Breast epithelium (tissue), 4 donors: ENCODE measurements at regions not wholly inside any gene's neighbourhood (a gene's known extent, or its start where the extent isn't known, plus 50 kb on each side); places are given as distances from the start of the nearest gene placed in this dataset.

Experiments
- DNase-seq, 2 donors: peaks; one replicate each; pipeline ENCODE4 v3.0.0-alpha.2; 2019; ENCODE audit warnings: low spot score in 2 of 2
- H3K27ac ChIP-seq, 2 donors: fragments of 200-600 bp; sonication (generic) in 1 of 2; one replicate each; pipeline ENCODE4 v1.5.1; 2016 to 2019; ENCODE audit warnings: mild to moderate bottlenecking in 1 of 2
- H3K27me3 ChIP-seq, 2 donors: fragments of 200-600 bp; sonication (generic) in 1 of 2; one replicate each; pipeline versions ENCODE4 v1.5.1 to v1.6.0; 2017 to 2019; ENCODE audit warnings: control low read depth in 1 of 2, mild to moderate bottlenecking in 1 of 2
- H3K36me3 ChIP-seq: fragments of 200-600 bp; one replicate; pipeline ENCODE4 v1.5.1; 2019
- H3K4me1 ChIP-seq, 2 donors: fragments of 200-600 bp; sonication (generic); one replicate each; pipeline ENCODE4 v1.5.1; 2016 to 2019; ENCODE audit warnings: control low read depth in 1 of 2
- H3K4me3 ChIP-seq, 3 donors: fragments of 200-600 bp; sonication (generic); 1 replicate in 2 of 3; 2 replicates in 1 of 3; pipeline ENCODE4 v1.5.1; 2016 to 2019; ENCODE audit warnings: mild to moderate bottlenecking in 3 of 3, moderate library complexity in 2 of 3
- H3K9me3 ChIP-seq, 2 donors: fragments of 200-600 bp; sonication (generic) in 1 of 2; one replicate each; pipeline ENCODE4 v1.5.1; 2016 to 2019; ENCODE audit warnings: control low read depth in 1 of 2
- POLR2A ChIP-seq: fragments of 450-650 bp; IDR thresholded peaks from one replicate; pipeline ENCODE4 v1.6.1; 2016; ENCODE audit warnings: antibody characterized with exemption, mild to moderate bottlenecking, moderate library complexity
- POLR2AphosphoS5 ChIP-seq, 3 donors: sonication (generic); formaldehyde crosslinking; IDR thresholded peaks; one replicate each; pipeline ENCODE4 v1.6.1; 2017; ENCODE audit warnings: antibody characterized with exemption in 3 of 3
- intact Hi-C: fragments of 100-400 bp; cut with DNase I; formaldehyde crosslinking; loops from one replicate; pipeline ENCODE4 v1.15.1; 2023; ENCODE audit warnings: low total_unique reads
- TF ChIP-seq, protein P1 (sequence below), 3 donors: fragments of 450-650 bp; IDR thresholded peaks; one replicate each; pipeline ENCODE4 v1.5.1; 2016 to 2017; ENCODE audit warnings: antibody characterized with exemption in 3 of 3, mild to moderate bottlenecking in 3 of 3, moderate library complexity in 3 of 3

DNA sequence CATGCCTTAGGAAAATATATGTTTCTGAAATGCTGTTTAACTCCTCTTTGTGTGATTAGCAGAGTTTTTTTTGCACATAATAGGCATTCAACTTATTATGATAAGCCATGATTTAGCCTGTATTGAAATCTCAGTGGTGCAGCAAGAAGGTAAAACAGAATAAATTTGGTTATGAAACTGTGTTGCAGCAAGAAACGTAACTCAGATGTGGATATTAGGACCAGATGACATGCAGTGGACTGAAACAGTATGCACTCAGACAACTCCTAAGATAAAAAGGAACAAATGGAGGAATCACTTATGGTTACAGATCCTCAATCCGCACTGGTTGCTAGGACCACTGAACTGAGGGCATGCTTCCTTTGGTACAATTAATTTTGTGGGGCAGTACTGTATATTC lies 254.2 kb upstream of the HSF2 start:
- Histone ChIP-seq H3K27me3 (no peaks in the 10 kb centered on the region), H3K4me3 (no peak overlapping the region), H3K27ac (no peak overlapping the region), H3K4me1 (no peaks in the 10 kb centered on the region), H3K9me3 (no peaks in the 10 kb centered on the region), H3K36me3 (no peaks in the 10 kb centered on the region)
- TF ChIP-seq, protein P1, sequence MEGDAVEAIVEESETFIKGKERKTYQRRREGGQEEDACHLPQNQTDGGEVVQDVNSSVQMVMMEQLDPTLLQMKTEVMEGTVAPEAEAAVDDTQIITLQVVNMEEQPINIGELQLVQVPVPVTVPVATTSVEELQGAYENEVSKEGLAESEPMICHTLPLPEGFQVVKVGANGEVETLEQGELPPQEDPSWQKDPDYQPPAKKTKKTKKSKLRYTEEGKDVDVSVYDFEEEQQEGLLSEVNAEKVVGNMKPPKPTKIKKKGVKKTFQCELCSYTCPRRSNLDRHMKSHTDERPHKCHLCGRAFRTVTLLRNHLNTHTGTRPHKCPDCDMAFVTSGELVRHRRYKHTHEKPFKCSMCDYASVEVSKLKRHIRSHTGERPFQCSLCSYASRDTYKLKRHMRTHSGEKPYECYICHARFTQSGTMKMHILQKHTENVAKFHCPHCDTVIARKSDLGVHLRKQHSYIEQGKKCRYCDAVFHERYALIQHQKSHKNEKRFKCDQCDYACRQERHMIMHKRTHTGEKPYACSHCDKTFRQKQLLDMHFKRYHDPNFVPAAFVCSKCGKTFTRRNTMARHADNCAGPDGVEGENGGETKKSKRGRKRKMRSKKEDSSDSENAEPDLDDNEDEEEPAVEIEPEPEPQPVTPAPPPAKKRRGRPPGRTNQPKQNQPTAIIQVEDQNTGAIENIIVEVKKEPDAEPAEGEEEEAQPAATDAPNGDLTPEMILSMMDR (IDR thresholded peaks at IDR 0.05): no peak
- TF ChIP-seq POLR2AphosphoS5 (IDR thresholded peaks at IDR 0.05) (no peak), POLR2A (no peak)
- DNase-seq: no peak
- intact Hi-C loops: no loop called here

DNA sequence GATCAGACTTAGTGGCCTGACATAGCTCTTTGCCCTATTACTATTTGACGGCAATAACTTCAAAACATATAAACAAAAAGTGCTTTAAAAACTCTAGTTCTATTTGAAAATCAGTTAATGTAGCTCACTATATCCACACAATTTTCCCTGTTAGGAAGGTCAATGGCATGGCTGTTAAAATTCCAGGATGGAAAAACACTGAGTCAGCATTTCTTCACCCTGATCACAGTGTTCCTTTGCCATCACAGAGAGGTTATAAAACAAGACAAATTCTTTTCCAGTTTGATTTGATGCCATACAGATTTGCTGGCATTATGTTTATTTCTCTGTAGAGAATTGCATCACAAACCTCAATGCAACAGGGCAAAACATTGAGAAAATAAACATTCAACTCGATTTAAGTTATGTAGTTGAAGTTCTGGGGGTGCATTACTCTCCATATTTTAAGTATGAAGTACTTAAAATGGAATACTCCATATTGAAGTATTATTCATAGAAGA lies 253.7 kb upstream of the HSF2 start:
- intact Hi-C loops: no loop called here

DNA sequence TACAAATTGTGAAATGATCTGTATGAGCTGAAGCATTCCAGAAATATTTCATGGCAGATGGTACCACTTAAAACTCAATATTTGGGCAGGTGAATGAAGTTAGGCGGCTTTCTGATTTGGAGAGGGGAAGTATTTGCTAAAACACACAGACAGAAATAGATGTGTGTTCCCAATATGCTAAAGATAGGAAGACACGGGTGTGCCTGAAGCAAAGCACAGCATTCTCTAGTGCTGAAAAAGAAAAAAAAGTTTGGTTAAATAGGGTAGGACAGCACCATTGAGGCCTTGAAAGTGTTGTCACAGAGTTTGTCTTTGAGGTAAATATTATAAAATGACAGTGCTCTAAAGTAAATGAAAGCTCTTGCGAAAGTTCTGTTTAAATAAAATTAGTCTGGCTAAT lies 252.2 kb upstream of the HSF2 start:
- Histone ChIP-seq H3K36me3 (no peaks in the 10 kb centered on the region), H3K4me3 (no peak overlapping the region), H3K9me3 (no peaks in the 10 kb centered on the region), H3K4me1 (no peaks in the 10 kb centered on the region), H3K27me3 (no peaks in the 10 kb centered on the region), H3K27ac (no peak overlapping the region)
- TF ChIP-seq POLR2A (no peak), POLR2AphosphoS5 (IDR thresholded peaks at IDR 0.05) (no peak)
- TF ChIP-seq, protein P1 (IDR thresholded peaks at IDR 0.05): no peak
- intact Hi-C loops: no loop called here
- no peak for DNase-seq

More for the DNA sequence above, 253.7 kb upstream of the HSF2 start:
- Histone ChIP-seq H3K9me3 (no peaks in the 10 kb centered on the region), H3K36me3 (no peaks in the 10 kb centered on the region), H3K27me3 (no peaks in the 10 kb centered on the region), H3K27ac (no peak overlapping the region), H3K4me1 (no peaks in the 10 kb centered on the region), H3K4me3 (no peak overlapping the region)
- no peak for TF ChIP-seq POLR2AphosphoS5 (IDR thresholded peaks at IDR 0.05)
- TF ChIP-seq, protein P1 (IDR thresholded peaks at IDR 0.05): no peak
- no peak for TF ChIP-seq POLR2A
- DNase-seq: no peak

DNA sequence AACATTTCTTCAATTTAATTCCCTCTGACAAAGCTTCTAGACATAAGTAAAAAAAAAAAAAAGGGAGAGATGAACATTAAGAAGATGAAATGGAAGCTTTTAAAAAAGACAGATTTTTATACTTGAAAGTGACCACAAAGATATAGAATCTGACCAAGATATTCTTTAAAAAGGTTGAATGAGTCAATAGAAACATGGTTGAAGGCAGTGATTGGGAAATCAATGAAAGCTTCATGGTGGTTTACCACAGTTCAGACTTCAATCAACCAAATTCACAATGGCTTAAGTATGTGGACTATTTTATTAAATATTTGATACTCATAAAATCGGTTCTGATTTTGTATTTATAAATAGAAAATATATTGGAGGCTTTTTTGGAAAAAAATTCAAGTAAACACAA lies 248.4 kb upstream of the HSF2 start:
- intact Hi-C loops: no loop called here
- Histone ChIP-seq H3K27ac (no peak overlapping the region), H3K4me3 (no peak overlapping the region), H3K36me3 (no peaks in the 10 kb centered on the region), H3K9me3 (no peaks in the 10 kb centered on the region), H3K27me3 (no peaks in the 10 kb centered on the region), H3K4me1 (no peaks in the 10 kb centered on the region)
- TF ChIP-seq POLR2A (no peak), POLR2AphosphoS5 (IDR thresholded peaks at IDR 0.05) (no peak)
- TF ChIP-seq, protein P1 (IDR thresholded peaks at IDR 0.05): no peak
- DNase-seq: no peak

DNA sequence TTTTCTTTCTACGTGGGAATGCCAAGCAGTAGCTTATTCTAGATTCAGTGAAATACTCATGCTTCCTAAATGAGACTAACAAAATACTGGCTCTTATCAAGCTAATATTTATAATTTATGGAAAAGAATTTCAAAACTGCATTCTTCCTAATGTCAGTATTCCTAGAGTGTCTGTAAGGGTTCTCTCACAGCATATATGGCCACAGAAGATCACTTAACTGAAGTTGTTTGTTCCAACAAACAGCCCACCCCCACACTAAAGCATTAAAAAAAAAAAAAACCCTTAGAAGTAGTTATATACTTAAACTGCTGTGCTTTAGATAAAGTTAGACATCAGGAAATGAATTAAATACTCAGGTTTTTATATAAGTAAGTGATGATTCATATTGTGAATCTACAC lies 247.7 kb upstream of the HSF2 start:
- no peak for DNase-seq
- Histone ChIP-seq H3K27ac (no peak overlapping the region), H3K9me3 (no peaks in the 10 kb centered on the region), H3K4me3 (no peak overlapping the region), H3K4me1 (no peaks in the 10 kb centered on the region), H3K36me3 (no peaks in the 10 kb centered on the region), H3K27me3 (no peaks in the 10 kb centered on the region)
- intact Hi-C loops: no loop called here
- TF ChIP-seq, protein P1 (IDR thresholded peaks at IDR 0.05): no peak
- TF ChIP-seq POLR2A (no peak), POLR2AphosphoS5 (IDR thresholded peaks at IDR 0.05) (no peak)
